SK-N-MC (cell line): ENCODE measurements at regions not wholly inside any gene's neighbourhood (a gene's known extent, or its start where the extent isn't known, plus 50 kb on each side); places are given as distances from the start of the nearest gene placed in this dataset.

Experiments
- DNase-seq: peaks from one replicate; pipeline ENCODE4 v3.0.0-alpha.2; 2011; ENCODE audit warnings: low read depth, low spot score
- H3K27ac ChIP-seq: fragments of 200-600 bp; sonication (generic); 2 replicates; pipeline ENCODE4 v1.5.1; 2016; ENCODE audit warnings: mixed run types
- H3K36me3 ChIP-seq: fragments of 200-600 bp; sonication (generic); 2 replicates; pipeline ENCODE4 v1.6.1; 2017; ENCODE audit warnings: antibody characterized with exemption, low read length, mixed read lengths; ENCODE audit not compliant: insufficient read depth
- H3K4me3 ChIP-seq: fragments of 200-600 bp; sonication (generic); 2 replicates; pipeline ENCODE4 v1.5.1; 2016
- H3K9ac ChIP-seq: fragments of 200-600 bp; sonication (generic); 2 replicates; pipeline ENCODE4 v1.8.0; 2017; ENCODE audit warnings: mixed run types, mixed read lengths; ENCODE audit not compliant: insufficient read length
- H3K9me3 ChIP-seq: fragments of 200-600 bp; sonication (generic); 2 replicates; pipeline ENCODE4 v1.6.1; 2017; ENCODE audit warnings: low read depth, mild to moderate bottlenecking, antibody characterized with exemption, low read length, moderate library complexity, mixed read lengths
- EZH2 ChIP-seq: fragments of 200-600 bp; sonication (generic); IDR thresholded peaks from one replicate; pipeline ENCODE4 v1.6.1; 2017; ENCODE audit warnings: antibody characterized with exemption
- FOXP2 ChIP-seq: optimal IDR thresholded peaks from 2 replicates; pipeline ENCODE3; 2011; ENCODE audit warnings: mild to moderate bottlenecking, moderate library complexity; ENCODE audit not compliant: insufficient read depth; ENCODE audit errors: extremely low read length, control extremely low read depth
- POLR2AphosphoS5 ChIP-seq: IDR thresholded peaks from 2 replicates; pipeline ENCODE4 v1.6.1; 2012; ENCODE audit warnings: mild to moderate bottlenecking, low read depth, low read length, borderline replicate concordance

DNA sequence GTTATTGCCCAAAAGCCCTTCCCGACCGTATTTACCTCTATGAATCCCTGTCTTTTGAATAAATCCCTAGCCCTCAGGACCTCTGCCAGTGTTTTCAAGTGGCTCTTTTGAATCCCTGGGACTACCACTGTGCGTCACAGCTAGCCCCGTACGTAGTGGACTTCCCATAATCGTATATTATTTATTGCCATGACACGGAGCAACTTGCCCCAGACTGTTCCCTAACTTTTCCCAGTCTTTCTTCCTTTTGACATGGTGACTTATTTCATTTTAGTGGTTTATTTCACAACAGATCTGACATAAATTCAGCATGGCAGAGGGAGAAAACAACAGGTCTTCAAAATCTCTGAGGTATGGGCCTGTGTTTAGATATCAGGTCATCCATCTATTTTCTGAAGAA is 318.6 kb upstream of the KLF6 start:
- DNase-seq = no peak
- TF ChIP-seq EZH2 (no peak), POLR2AphosphoS5 (no peak), FOXP2 (no peak)

DNA sequence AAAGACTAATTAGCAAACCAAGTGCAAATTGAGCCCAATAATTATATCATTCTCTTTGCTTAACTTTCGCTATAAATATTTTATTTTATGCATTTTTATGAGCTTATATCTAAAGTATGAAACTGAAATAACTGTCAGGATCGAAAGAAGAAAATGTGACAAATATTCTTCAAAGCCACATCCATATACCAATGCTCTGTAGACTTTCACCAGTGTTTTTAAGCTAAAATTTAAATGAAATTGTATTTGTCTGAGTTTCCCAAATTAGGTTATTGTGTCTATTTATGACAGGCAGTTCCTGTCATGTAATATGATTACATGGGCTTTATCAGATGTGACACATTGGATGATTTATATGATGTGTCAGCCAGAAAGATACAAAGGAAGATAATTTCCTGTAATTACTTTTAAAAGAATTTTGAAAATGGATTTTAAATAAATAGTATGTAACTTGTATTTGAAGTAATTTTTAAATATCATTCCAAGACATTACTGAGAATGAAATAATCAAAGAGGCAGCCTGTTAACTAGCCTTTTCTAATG is 317.9 kb upstream of the KLF6 start:
- no peak overlapping the region for H3K4me3 ChIP-seq
- no peak for DNase-seq
- no peaks in the 10 kb centered on the region for H3K36me3 ChIP-seq
- H3K9ac ChIP-seq = no peak overlapping the region
- TF ChIP-seq POLR2AphosphoS5 (no peak), EZH2 (no peak), FOXP2 (no peak)
- H3K9me3 ChIP-seq = no peaks in the 10 kb centered on the region
- no peak overlapping the region for H3K27ac ChIP-seq

More for the DNA sequence above, 318.6 kb upstream of the KLF6 start:
- no peak overlapping the region for H3K4me3 ChIP-seq
- H3K36me3 ChIP-seq = no peaks in the 10 kb centered on the region
- no peaks in the 10 kb centered on the region for H3K9me3 ChIP-seq
- H3K9ac ChIP-seq = no peak overlapping the region
- no peak overlapping the region for H3K27ac ChIP-seq

DNA sequence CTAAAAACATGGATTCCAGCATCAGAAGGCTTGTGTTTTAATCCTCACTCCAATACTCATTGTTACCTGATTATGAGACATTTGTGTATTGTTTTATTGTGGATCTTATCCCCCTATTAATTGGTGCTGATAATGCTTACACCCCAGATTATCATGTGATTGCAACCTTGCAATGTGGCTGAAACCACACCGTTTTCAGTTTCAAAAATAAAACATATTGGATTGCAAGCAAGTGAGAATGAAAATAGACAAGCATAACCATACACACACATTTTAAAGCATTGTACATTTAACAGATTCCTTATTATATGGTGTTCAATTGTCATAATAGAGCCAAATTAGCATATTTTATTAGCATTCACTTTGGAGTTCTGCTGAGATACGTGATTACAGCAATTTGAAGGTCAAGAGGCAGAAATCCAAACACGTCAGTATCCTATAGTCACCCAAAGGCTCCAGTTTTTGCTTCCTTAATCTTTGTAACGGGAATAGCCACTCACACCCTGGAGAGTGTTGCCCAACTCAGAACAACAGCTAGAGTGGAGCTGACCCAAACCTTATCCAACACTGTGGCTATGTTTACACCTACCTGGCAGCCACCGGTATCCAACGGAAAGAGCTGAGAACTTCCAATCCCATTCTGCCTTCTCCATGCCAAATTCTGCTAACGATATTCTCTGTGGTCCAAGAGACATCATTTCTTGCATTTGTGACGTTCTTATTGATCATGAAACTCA is 317.1 kb upstream of the KLF6 start:
- DNase-seq = no peak
- no peak overlapping the region for H3K27ac ChIP-seq
- TF ChIP-seq EZH2 = no peak
- TF ChIP-seq POLR2AphosphoS5 = no peak
- no peak for TF ChIP-seq FOXP2
- no peaks in the 10 kb centered on the region for H3K36me3 ChIP-seq
- no peaks in the 10 kb centered on the region for H3K9me3 ChIP-seq
- H3K9ac ChIP-seq = no peak overlapping the region
- no peak overlapping the region for H3K4me3 ChIP-seq

DNA sequence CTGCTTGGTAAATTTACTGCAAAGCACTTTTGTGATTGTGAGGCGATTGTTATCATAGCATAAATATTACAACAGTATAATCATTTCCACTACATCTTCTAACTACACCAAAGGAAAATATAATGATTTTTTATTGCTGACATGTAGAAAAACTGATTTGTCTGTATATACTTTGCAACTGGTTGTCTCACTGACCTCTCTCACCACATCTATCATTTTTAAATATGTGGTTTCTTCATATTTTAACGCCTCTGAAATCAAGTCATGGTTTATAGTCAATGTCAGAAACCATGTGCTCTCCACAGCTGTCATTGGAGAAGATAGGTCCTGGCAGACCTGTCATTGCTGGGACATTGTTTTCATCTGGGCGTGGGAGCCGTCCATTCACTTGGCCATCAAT is 315.4 kb upstream of the KLF6 start:
- no peak overlapping the region for H3K27ac ChIP-seq
- no peak overlapping the region for H3K9ac ChIP-seq
- no peaks in the 10 kb centered on the region for H3K36me3 ChIP-seq
- no peaks in the 10 kb centered on the region for H3K9me3 ChIP-seq
- H3K4me3 ChIP-seq = no peak overlapping the region
- no peak for DNase-seq
- TF ChIP-seq POLR2AphosphoS5 = no peak
- TF ChIP-seq FOXP2 = no peak
- TF ChIP-seq EZH2 = no peak

DNA sequence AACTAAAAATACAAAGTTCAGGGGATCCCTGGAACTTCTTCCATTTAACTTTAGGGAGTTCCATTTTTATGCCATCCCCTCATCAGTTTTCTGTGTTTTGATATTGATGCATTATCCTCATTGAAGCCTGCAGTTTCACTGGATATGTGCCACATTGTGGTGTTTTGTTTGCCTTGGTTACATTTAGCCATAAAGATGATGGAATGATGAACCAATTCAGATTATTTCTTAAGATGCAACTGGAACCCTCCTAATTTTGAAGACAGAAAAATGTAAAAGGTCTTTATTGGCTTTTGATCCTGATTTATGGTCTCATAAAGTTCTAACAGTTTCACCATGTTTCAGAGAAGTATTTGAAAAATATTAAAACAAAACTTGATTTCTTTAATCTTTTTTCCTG is 314.2 kb upstream of the KLF6 start:
- Histone ChIP-seq H3K36me3 (no peaks in the 10 kb centered on the region), H3K27ac (no peak overlapping the region), H3K9ac (no peak overlapping the region), H3K4me3 (no peak overlapping the region), H3K9me3 (no peaks in the 10 kb centered on the region)
- DNase-seq = no peak
- TF ChIP-seq POLR2AphosphoS5 (no peak), FOXP2 (no peak), EZH2 (no peak)

DNA sequence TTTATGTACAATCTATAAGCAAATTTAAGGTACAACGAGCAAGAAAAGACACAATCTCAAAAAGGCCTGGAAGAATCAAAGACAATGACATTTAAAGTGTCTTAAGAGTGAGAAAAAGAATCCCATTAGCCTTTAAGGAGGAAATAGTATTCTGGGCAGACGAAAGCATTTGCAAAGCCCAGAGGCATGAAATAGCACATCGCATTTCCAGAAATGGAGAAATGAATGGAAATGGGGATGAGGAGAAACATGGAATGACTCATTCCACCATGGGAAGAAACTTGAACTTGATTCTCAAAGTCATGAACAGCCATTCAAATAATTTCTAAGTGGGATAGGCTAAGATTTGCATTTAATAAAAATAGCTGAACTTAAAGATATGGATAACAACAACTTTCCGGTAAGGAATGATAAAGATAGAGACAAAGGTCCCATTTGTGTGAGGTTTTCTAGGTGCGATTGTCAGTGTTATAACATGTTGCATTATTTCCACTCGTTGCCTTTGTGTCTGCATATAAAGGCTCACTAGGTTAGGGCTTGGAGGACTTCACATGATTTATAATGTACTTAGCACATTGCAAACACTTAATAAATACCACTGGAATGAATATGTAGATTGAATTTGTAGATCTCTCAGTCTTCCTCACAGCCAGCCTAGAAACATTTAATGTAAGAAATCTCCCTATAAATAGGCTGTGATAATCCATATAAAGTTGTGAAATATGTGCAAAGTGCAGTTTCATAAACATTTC is 310.3 kb upstream of the KLF6 start:
- Histone ChIP-seq H3K9me3 (no peaks in the 10 kb centered on the region), H3K4me3 (no peak overlapping the region), H3K36me3 (no peaks in the 10 kb centered on the region), H3K9ac (no peak overlapping the region), H3K27ac (no peak overlapping the region)
- DNase-seq = no peak
- no peak for TF ChIP-seq FOXP2
- no peak for TF ChIP-seq EZH2
- TF ChIP-seq POLR2AphosphoS5 = no peak

DNA sequence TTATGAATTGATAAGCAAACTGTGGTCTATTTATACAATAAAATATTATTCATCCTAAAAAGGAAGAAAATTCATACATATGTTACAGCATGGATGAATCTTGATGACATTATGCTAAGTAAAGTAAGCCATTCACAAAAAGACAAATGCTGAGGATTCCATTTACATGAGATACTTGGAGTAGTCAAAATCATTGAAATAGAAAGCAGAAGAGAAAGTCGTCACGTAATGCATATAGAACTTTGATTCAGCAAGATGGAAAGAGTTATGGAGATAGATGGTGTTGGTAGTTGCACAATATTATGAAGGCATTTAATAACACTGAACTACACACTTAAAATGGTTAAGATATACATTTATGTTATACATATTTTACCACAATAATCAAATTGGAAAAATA is 309.7 kb upstream of the KLF6 start:
- Histone ChIP-seq H3K9ac (no peak overlapping the region), H3K4me3 (no peak overlapping the region), H3K9me3 (no peaks in the 10 kb centered on the region), H3K27ac (no peak overlapping the region), H3K36me3 (no peaks in the 10 kb centered on the region)
- no peak for DNase-seq
- TF ChIP-seq POLR2AphosphoS5 = no peak

DNA sequence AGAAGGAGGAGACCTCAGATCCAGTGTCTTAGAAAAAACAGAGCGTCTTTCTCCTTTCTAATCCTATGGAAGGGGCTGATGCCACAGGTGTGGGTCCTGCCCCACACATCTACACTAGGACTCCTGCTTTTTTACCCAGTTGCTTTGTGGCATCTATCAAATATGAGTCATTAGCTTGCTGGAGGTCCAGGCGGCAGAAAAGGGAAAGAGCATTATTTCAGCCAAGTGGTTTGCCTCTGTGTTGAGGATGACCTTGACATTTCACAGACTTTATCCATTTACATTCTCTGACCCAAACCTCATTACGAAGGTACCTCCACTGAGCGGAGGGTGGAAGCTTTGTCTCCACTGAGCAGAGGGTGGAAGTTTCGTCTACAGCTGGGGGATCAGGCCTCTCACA is 308.4 kb upstream of the KLF6 start:
- H3K36me3 ChIP-seq = no peaks in the 10 kb centered on the region
- DNase-seq = no peak
- no peak overlapping the region for H3K4me3 ChIP-seq
- H3K27ac ChIP-seq = no peak overlapping the region
- H3K9ac ChIP-seq = no peak overlapping the region
- no peak for TF ChIP-seq EZH2
- TF ChIP-seq FOXP2 = no peak
- H3K9me3 ChIP-seq = no peaks in the 10 kb centered on the region

DNA sequence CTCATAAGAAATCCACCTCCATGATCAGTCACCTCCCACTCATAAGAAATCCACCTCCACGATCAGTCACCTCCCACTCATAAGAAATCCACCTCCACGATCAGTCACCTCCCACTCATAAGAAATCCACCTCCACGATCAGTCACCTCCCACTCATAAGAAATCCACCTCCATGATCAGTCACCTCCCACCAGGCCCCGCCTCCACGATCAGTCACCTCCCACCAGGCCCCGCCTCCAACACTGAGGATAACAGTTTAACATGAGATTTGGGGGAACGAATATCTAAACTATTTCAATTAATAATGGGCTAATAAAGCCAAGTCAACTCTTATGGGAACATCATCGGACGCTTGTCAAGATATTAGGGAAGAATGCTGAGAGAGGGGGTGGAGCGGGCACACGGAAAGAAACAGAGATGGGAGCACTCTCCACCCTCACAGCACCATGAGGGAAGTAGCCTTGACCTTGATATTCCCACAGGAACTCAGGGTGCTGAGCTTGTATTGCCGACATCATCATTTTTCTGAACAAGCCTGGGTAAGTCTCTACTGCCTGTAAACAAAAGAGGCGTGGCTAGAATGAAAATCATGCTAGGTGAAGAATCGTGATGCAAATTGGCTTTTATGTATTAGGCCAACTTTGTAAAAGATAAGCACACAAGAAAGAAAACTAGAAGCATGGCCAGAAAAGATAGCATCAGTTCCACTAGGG is 303.5 kb upstream of the KLF6 start:
- no peak overlapping the region for H3K9ac ChIP-seq
- no peaks in the 10 kb centered on the region for H3K36me3 ChIP-seq
- H3K27ac ChIP-seq = no peak overlapping the region
- H3K4me3 ChIP-seq = no peak overlapping the region
- no peaks in the 10 kb centered on the region for H3K9me3 ChIP-seq
- DNase-seq = no peak
- TF ChIP-seq EZH2 (no peak), FOXP2 (no peak), POLR2AphosphoS5 (no peak)
